ENCODE measurements at regions not wholly inside any gene's neighbourhood (a gene's known extent, or its start where the extent isn't known, plus 50 kb on each side); places are given as distances from the start of the nearest gene placed in this dataset.

DNA sequence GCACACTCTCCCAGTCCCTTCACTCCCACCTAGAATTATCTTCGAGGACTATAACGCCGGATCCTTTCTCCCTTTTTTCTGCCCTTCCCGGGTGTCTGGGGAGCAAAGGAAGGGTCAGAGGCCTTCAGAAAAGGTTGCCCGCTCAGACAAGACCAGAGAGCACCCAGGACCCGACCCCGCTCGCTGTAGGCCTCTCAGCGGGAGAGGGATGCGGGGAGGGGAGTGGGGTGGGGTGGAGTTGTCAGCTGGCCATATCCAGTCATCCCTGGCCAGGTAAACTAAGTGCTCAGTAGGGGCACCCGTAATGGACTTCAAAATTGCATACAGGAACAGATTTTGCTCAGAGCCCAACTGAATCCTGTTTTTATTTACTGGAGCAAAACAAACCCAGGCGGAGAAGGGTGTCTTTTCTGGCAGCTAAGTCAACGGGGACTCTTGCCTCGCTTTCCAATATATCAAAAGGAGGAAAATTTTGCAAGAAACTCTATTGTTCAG, 65.0 kb downstream of the NOL4 start:
- DNase-seq: no peak

DNA sequence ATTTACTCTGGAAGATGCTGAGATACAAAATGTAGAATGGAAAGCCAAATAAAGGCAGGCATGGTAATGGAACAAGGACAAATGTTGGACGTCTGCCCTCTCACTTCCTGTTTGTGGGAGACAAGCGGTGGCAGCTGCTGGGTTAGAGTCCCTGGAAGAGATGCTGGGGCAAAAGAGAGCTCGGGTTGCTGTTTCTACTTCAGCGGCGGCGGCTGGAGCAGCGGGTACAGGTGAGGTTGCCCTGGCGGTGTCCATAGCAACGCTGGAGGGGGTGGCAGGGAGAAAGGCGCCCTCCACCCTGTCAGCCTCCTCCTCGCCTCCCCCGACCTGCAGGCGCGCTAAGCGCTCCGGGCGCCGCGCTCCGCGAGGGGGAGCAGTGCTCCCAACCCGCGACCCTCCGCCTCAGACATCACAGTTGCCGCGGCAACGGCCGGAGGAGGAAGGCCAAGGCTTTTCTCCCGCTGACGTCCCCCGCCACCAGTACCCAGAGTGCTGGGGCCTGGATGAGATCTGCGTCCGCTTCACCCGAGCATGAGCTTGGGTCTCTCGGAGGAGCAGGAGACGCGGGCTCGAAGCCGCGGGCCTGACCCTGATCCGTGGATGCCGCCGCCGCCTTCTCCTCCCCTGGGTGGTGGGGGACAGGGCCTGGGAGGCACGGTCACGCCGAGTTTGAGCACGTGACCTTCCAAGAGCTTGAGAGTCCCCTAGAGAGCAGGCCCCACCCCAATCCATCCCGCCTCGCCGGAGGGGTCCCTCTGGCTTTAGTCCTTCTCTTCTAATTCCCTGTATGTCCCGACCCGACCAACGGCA, 65.6 kb downstream of the NOL4 start:
- DNase-seq: no peak

DNA sequence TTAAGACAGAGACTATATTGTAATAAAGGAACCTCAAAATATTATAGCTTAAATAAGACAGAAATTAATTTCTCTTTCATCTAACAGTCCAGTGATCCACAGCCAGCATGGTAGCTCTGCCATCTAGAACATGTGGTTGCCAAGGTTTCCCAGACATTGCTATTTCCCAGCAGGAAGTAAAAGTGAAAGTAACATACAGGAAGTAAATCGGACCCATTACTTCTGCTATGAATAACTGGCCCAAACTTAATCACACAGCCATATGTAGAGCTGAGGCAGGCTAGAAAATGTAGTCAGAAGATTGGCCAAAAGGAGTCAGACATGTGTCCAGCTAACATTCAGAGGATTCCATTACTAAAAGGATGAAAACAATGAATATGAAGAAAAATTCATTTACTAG, 71.0 kb downstream of the NOL4 start:
- no peak for DNase-seq

DNA sequence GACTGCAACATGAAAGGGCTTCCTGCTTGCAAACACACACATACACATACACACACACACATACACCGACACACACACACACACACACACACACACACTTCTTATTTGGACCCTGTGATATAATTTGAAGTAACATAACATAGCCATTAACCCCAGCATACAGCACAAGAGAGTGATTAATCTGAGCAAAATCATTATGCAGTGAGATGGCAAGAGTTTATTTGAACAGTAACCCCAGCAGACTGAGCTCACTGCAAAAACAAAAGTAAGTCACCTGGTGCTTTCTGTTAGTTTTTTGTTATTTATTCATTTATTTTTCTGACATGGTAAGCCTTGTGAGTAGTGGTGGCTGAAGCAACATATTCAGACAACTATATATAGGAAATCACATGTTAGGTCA, 93.7 kb downstream of the NOL4 start:
- DNase-seq: no peak

DNA sequence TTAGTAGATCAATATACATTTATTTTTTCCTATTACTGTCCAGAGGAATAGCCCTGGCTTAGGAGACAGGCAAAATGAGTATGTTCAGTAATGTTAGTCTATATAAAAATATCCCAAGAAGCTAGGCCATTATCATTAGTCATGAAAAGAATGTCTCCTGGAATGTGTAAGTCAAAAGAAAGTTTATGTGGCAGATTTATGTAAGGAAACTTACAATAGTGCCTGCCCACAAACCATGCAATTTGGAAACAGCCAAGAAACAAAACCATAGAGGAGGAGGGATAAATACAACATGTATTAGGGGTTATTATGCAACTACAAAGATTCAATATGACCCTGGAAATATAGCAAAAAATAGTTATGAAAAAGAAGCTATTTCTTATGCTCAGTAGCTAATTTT, 96.3 kb downstream of the NOL4 start:
- no peak for DNase-seq

DNA sequence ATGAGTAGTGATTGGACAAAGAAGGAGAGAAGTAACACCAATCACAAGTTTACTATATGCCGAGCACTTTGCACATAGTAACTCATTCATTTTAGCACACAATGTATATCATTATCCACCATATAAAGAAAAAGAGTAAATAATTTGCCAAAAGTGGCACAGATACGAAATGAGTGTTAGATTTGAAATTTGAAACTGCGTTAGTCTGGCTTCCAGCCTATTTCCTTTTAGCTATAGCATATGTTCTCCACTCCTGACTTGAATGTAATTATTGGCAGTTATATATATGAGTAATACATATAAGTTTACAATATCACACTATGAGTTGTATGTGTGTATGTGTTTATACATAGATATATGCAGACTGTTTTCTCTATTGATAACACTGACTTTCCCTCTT, 98.6 kb downstream of the NOL4 start:
- no peak for DNase-seq

DNA sequence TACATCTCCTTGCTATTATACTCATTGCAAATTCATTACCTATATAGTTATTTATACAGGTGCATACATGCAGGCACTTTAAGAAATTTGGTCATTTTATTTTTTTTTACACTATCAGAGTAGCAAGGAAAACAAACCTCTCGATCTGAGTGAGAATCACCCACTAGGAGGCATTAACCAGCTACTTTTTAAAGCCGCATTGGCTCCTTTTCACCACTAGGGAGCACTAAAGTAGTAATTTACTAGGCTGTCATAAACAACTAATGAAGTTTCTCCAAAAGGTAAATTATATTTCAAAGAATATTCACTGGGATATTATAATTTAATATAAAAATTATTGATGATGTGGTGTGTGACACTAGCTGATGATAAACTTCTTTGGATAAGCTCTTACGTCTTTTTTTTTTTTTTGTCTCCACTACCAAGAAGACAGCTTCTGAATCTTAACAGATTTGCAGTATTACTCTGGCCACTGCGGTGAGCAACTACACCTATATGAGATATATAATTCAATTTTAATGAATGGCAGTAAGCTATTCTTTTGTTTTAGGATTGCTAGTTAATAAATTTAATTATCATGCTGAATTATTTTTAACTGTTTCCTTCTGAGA, 101.9 kb downstream of the NOL4 start:
- peak; percentile 3 for DNase-seq

DNA sequence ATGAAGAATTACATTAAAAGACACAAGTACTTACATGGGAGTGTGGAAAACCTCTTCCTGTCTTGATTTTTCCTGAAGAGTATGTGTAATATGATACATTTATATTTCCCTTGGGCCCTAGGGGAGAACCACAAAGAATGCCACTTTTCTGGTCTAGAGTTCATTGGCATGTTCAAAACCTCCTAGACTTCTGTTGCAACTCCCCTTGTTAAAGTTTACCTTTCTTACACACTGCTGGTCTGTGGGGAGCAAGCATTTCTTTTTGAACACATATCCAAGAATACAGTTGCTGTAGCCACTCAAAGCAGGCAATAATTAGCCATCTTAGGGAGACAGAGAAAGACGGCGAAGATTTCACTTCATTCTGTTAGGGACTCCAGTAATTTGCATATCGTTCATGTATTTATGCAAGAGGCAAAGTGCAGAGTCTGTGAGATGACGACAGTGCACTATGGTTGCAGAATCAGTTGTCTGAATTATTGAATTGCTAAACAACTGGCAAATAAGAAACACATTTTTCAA, 103.5 kb downstream of the NOL4 start:
- no peak for DNase-seq

DNA sequence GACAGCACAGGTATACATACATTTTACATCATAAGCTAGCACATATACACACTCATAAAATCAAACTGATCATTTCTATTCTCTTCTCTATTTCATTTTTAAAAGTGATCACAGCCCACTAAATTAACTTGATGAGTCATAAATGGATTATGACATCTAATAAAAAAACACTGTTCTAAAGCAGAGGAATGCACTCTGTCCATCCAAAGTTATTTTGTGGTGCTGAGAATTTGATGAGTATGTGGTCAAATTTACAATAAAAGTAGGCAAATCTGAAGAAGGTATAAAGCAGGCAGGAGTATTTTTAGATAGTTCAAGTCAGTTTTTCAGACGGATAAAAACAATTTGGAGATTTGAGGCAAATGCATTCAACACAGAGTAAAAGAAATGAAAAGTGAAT, 104.4 kb downstream of the NOL4 start:
- no peak for DNase-seq

DNA sequence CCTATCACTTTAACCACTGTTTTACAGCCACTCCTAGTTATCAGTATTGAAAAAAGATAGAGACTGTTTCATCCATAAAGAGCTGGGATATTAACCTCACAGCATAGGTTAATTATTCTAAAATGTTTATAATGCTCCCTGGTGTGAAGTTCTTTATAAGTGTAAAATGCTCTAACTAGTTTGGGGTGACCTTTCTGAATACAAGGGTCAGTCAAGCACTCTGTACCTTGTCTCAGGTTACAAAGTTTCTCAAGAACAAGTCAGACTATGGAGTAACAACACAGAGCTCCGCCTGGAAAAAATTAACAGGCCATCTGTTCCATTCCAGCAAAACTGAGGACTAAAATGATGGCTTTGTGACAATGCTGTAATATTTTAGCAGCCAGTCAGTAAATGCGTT, 107.4 kb downstream of the NOL4 start:
- DNase-seq: no peak

DNA sequence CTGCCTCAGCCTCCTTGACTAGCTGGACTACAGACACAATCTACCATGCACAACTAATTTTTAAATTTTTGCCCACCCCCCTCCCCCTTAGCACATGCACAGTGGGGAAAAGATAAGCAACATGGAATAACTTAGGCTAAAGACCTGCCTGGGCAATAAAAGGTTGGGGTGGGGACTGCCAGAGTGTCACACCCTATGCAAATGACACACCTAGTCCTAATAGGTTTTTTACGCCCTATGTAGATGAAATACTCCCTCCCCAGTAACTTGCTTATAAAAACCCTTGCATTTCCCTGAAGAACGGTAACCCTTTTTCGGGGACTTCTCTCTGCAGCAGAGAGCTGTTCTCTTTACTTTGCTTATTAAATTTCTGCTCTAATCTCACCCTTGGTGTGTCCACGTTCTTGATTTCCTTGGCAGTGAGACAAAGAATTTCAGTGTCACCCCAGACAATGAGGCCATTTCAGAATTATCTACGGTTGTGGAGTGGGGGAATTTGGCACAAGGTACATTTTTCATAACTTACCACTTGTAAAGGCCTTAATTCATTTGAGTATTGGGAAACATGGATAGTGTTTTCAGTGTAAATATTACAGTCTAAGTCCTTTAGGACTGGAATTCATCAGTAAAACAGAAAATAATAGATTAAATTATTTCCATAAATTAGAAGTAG, 109.2 kb downstream of the NOL4 start:
- no peak for DNase-seq

DNA sequence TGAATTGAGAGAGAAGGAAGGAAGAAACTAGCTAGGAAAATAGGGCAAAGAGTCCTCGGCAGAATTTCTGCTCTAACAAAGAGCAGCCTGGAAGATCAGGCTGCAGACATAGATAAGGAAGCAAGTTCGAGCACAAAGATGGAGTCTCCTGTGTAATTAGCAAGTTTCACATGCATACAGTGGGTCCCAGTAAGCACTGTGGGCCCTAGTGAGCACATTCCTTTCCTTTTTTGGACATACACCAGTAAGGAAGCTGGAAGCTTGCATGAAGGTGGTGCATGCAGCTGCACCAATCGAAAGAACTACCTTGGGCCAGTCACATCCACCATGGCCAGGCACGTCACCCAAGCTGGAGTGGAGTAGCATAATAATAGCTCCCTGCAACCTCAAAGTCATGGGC, 109.7 kb downstream of the NOL4 start:
- DNase-seq: no peak

DNA sequence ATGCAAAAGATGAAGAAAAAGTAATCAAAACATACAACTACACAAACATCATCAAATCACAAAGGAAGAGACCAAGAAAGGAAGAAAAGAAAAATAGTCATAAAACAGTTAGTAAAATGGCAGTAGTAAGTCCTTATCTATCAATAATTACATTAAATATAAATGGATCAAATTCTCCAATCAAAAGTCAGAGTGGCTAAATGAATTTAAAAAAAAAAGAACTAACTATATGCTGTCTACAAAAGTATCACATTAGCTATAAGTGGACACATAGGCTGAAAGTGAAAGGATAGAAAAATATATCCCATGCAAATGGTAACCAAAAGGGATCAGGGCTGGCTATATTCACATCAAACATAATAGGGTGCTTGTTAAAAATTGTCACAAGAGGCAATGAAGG, 116.5 kb downstream of the NOL4 start:
- DNase-seq: no peak

DNA sequence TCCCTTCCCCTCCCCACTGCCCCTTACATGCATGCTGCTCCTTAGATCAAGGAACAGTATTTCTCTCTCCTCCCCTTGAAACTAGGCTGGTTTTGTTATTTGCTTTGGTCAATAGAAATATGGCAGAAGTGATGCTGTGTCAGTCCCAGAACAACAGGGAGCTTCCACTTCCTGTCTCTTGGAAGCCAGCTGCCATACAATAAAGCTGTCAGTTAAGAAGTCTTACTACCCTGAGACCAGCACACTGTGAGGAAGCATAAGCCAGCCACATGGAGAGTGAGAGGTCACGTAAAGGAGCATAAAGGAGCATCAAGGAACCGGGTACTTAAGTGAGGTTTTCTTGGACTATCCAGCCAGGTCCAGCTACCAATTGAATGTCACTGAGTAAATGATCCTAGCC, 126.6 kb downstream of the NOL4 start:
- no peak for DNase-seq

DNA sequence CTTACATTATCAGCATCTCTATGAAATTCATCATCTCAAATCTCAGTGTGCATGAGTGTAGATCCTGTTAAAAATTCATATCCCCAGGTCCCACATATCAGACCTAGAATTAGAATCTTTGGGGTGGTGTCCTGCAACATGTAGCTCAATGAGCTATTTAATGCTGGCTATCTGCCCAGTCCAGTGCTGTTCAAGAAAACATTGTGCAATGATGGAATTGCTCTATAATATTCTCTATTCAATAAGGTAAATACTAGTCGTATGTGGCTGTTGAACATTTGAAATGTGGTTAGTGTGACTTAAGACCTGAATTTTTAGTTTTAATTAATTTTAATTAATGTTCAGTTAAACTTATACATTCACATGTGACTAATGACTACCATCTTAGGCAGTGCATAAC, 127.4 kb downstream of the NOL4 start:
- no peak for DNase-seq

DNA sequence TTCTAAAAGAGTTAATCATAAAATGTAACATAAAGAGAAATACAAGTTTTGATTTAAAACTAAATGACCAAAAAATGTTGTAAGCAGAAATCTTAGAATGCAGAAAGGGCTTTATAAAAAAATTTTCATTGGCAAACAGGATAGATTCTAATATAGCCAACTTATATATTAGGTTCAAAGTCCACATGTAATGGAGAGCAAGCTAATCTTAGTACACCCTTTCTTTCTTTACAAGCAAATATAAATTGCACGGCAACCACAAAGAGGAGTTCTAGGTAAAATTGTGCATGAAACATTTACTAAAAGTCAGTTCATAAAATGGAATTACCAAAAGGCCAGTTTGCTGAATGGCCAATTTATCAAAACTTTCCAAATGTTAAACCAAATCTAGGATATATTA, 130.6 kb downstream of the NOL4 start:
- no peak for DNase-seq

DNA sequence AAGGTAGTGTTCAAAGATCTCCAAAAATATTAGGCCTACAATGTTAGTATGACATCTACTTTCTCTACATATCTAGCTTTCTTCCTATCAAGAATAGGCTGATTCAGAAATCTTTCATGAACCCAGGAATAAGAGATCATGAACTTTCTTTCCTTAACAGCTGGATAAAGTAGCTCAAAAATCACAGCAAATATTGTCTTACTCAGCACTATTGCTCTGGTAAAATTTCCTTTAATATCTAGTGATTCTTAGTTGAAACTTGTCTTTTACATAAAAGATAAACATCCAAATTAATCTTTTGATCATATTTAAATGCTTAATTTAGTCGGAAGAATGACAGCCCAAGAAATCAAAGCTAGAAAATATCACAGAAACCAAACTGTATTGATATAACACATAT, 131.9 kb downstream of the NOL4 start:
- DNase-seq: no peak

DNA sequence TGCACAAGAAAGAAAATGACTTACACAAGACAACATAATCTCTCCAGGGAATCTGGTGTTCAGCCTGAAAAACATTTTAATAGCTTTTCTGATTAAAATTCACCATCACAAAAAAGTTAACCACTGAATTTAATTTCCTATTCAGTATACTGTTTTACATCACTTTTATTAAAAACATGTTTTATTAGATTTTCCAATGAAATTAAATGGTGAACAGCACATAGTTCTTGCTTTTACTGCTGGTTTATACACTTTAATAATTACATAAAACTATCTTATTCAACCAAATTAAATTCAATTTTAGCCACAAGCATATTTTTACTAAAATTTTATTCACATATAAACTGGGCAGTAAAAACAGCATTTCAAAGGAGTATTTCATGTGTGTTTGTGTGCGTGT, 138.3 kb downstream of the NOL4 start:
- DNase-seq: no peak

DNA sequence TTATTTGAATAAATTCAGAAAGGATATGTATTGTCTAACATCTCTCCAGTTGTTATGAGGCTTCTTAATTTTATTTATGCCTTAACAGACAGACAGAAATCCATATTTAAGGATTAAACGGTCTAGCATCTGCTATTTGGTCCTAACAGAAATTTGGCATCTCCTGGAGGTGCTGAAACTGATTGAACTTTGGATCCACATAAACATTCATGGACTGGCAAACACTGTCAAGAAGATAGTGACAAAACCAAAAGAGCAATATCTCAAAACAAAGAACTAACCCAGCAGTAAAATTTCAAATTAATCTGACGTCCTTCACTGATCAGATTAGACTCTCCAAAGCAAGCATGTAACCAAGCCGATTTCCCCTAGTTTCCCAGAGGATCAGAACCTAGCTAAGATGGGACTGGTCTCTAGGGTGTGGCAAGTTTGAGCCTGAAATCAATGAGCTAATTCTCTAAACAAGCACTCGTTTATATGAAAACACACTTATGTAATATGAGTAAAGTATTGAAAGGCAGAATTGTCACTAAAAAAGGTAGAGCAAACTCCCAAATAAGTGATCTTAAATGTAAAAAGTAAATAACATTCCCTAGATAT, 139.5 kb downstream of the NOL4 start:
- DNase-seq: no peak

DNA sequence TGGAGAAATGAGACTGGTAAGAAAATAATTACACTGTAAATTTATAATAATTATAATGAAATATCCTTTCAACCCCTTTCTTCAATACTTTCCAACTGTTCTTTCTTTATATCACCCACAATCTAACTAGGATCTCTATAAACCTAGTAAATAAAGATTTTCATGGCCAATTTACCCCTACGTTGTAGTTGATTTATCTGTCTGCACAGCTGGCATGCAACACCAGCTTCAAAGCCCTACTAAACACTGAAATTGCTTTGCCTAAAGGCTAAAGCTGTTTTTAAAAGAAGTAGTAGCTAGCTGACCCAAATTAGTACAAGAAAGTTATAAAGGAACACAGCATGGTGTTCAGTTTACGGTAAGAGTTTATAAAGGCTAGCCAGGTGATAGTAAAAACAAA, 140.1 kb downstream of the NOL4 start:
- no peak for DNase-seq

DNA sequence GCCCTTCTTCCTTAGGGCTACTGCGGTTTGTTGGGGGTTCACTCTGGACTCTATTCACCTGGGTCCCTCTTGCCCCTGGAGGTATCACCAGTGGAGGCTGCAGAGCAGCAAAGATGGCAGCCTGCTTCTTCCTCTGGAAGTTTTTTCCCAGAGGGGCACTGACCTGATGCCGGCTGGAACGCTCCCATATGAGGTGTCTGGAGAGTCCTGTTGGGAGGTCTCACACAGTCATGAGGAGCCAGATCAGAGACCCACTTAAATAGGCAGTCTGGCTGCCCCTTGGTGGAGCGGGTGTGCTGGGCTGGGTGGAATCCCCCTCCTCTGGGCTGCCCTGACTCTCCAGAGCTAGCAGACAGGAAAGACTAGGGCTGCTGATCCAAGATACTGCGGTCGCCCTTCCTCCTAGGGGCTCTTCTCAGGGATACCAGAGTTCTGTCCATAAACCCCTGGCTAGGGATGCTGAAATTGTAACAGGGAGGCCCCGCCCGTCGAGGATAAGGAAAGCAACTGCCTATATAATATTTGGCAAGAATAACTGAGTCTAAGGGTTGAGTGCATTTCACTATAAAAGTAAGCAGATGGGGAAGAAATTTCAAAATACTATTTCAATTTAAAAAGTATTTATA, 140.7 kb downstream of the NOL4 start:
- DNase-seq: no peak

DNA sequence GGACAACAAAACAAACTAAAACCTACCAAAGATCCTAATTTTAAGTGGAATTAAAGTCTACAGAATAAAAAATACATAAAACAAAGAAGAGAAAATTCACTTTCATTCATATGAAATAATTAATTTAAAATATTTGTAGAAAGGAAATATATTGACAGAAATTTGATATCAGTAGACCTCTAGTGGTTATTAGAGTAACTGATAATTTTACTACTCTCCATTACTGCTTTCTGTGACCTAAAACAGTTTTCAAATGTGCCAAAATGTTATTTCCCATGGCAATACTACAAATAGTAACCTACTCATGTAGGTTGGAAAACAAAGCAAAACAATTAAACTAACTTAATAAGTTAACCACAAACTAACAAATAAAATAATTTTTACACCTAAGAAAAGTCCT, 147.1 kb downstream of the NOL4 start:
- DNase-seq: no peak

All from stimulated activated CD4-positive, alpha-beta T cell treated with anti-CD3 and anti-CD28 coated beads, Interleukin-4, amount 100 ng/mL, for 24 hours (primary cell).